ENCODE measurements at regions not wholly inside any gene's neighbourhood (a gene's known extent, or its start where the extent isn't known, plus 50 kb on each side); places are given as distances from the start of the nearest gene placed in this dataset.

GRCh38 chr20:56194042-56194441, 54.5 kb upstream of the MC3R start:
- TF ChIP-seq CTCF (IDR thresholded peaks at IDR 0.05 in 8 of 11, conservative IDR thresholded peaks at IDR 0.05 in 3 of 11) (no peak), POLR2A (IDR thresholded peaks at IDR 0.05) (no peak), POLR2AphosphoS5 (IDR thresholded peaks at IDR 0.05) (no peak)

Measured in spleen (tissue), 7 donors.